GM18508 (cell line): ENCODE measurements at regions not wholly inside any gene's neighbourhood (a gene's known extent, or its start where the extent isn't known, plus 50 kb on each side); places are given as distances from the start of the nearest gene placed in this dataset.

Experiments used
- ATAC-seq: cut with Tn5 transposase; IDR thresholded peaks from one replicate; pipeline ENCODE4 v1.9.1; 2021; ENCODE audit warnings: moderate number of reproducible peaks; ENCODE audit not compliant: insufficient read depth, unreplicated experiment

DNA sequence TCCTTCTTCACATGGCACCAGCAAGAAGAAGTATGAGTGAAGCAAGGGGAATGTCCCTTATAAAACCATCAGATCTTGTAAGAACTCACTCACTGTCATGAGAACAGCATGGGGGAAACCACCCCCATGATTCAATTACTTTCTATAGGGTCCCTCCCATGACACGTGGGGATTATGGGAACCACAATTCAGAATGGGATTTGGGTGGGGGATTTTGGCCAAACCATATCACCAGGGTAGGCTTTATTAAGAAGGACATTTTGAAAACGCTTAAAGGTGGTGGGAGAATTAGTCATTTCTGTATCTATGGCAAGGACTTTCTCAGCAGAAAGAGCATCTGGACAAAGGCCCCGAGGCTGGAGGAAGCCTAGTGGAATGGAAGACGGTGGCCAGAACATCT lies 100.2 kb upstream of the ADAMTS16 start:
- peak; percentile 40 for ATAC-seq

GRCh38 chr5:5040712-5041111 lies 99.4 kb upstream of the ADAMTS16 start:
- ATAC-seq, result no peak

DNA sequence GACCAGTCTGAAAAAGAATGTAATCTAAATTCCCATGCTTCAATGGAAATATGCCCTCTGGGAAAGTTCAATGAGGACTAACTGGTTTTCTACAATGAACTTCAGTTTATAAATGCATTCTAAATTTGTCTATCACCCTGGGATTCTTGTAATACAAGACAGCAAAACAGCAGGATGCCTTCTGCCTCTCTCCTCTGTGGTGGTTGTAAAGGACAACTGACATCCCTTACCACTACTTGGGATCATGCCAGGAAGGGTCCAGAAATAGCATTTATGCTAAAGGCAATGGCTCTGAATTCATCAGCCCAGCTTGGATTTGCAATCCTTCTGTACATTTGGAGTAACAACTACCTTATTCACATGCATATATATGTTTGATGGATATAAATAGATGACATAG lies 97.3 kb upstream of the ADAMTS16 start:
- ATAC-seq, result no peak

DNA sequence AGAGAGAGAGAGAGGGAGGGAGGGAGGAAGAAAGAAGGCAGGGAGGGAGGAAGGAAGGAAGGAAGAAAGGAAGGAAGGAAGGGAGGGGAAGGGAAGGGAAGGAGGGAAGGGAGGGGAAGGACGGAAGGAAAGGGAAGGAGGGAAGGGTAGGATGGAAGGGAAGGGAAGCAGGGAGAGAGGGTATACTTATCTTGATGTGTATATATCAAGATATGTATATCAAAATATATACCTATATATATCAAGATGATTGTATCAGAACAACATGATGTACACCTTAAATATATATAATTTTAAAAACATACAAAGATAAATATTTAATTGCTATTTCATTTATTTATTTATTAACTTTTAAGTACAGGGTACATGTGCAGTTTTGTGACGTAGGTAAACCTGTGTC lies 96.8 kb upstream of the ADAMTS16 start:
- no peak for ATAC-seq

- no peak for ATAC-seq
Observed at GRCh38 chr5:5044247-5044840, 95.8 kb upstream of the ADAMTS16 start.

GRCh38 chr5:5046680-5047502 lies 93.2 kb upstream of the ADAMTS16 start:
- ATAC-seq, result peak; percentile 89

DNA sequence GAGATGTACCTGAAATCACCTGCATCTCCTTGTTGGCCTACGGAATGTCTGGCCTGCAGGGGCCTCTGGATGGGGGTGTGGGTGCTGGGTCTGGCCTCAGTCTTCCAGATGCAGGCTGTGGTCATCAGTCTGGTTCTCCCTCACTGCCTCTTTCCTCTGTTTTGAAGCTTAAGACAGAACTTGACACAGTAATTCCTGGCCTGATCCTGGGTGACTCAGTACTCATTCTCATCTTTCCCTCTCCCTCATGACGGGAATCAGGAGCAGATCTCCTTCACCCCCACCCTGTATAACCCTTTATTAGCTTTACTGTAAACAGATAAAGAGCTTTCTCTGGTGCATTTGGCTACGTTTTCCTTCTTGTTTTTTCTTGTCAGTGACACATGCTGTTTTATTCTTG lies 89.3 kb upstream of the ADAMTS16 start:
- ATAC-seq, result no peak

- no peak for ATAC-seq
Observed at GRCh38 chr5:5055712-5056111, 84.4 kb upstream of the ADAMTS16 start.

DNA sequence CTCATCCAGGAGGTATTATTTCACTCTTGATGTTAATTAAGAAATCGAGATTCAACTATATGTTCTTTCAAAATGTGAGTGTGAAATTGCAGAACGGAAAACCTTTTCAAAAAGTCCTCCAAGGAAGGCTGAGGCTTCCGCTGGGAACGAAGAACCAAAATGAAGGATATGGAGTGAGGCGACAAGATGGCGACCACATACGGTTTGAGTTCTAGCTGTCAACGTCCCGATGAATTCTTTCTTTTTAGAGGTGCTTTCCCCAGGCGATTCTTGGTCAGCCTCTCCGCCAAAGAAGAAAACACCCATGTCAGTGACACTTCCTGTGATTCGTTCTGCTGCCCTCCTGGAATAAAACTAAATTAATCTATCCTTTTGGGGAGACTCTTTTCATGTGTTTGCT lies 78.3 kb upstream of the ADAMTS16 start:
- ATAC-seq, result no peak

DNA sequence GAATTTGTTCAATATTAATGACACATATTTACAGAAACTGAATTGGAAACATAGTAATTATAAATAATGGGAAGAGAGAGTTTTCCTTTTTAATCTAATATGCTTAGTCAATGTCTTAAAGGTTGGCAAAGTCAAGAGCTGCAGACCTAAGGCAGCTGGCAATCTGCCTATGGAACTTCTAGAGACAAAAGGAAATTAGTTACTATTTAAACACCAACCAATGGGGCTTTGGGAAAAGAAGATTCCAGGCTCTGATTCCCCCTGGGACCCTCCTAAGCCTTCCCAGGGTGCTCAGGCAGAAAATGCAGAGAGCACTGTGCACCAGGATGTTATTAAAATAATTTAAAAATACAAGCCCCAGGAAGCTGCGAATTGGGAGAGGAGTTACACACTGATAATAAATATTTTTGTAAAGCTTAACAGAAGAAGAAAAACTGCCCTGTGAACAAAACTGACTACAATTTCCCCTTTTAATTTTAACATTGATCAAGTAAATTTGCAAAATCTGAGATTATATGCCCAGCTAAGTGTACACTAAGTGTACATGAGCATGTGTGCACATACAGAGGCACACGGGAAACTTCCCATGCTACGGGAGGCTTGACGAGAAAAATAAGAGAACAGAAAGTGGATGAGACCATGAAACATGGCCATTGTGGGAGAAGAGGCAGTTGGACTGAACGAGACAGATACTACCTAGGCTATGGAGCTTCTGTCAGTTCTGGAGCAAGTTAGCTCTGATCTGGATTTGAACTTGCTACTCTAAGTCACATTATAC lies 77.4 kb upstream of the ADAMTS16 start:
- no peak for ATAC-seq

- no peak for ATAC-seq
Observed at GRCh38 chr5:5063533-5063953, 76.6 kb upstream of the ADAMTS16 start.

GRCh38 chr5:5065472-5065871 lies 74.7 kb upstream of the ADAMTS16 start:
- no peak for ATAC-seq

DNA sequence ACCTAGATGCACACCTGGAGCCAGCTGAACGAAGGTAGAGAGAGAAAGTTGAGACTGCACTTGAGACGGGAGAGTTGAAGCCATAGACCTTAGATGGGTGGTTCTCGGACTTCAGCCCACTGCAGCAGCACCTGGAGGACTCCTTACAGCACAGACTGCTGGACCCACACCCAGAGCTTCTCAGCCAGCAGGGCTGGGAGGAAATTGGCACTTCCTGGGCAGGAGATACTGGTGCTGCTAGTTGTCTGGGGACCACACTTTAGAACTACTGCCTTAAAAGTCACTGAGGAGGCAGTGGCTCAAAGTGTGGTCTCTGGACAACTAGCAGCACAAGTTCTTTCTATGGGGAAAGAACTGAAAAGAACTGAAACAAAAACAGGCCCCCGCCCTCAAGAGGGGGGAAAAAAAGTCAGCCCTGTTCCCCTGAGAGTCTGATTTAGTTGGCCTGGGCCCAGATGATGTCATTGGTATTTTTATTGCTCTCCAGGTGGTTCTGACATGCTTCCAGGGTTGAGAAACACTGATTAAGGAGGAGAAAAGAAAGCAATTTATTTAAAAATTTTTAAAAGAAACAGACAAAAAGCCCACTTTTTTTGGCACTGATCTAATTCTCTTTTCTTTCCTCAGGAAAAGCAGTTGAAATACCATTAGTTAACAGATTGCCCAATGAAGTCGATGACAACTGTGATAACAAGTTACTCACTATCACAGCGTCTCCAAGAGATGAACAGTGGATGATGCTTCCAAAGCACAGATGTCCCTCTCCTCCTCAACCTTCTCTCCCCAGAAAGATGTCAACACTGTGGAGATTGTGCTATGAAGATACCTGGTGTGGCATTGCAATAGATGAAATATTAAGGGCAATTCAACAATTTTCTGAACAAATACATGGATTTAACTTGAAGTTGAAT lies 73.6 kb upstream of the ADAMTS16 start:
- ATAC-seq, result peak; percentile 56

DNA sequence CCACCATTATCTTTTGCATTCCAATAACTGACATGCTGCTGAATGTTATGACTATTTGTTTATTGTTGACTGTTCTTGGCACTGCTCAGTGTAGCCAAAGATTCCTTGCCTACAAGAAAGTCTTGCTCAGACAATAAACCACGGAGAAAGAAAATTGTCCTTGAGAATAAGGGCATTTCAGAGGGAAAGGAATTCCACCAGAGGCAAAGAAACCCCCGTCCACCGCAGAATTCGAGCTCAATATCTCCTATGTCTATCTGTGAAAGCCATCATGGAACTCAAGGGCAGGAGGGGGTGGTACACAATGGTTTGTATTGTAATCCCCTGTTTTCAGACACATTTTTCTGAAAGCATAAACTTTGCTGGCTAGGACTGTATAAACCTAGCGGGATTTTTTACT lies 70.3 kb upstream of the ADAMTS16 start:
- no peak for ATAC-seq

DNA sequence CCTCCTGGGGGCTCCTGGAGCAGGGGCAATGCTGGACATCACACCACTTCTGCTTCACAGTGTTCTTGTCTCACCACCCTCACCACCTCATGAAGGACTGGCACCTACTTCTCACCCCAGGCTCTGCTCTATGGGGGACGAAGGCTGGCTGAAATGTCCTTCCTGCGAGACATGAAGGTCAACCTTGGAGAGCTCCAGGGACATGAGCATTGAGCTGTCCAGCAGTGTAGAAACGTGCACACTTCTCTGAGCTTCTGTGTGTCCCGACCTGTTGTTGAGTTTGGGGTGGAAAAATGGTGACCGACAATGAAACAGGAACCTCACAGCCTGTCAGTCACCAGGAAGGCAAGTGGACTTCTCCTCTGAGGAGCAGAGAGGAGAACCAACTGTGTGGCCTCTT lies 68.6 kb upstream of the ADAMTS16 start:
- ATAC-seq, result no peak

- ATAC-seq, result no peak
Observed at GRCh38 chr5:5077236-5077635, 62.9 kb upstream of the ADAMTS16 start.

GRCh38 chr5:5078009-5078897 lies 61.9 kb upstream of the ADAMTS16 start:
- no peak for ATAC-seq

DNA sequence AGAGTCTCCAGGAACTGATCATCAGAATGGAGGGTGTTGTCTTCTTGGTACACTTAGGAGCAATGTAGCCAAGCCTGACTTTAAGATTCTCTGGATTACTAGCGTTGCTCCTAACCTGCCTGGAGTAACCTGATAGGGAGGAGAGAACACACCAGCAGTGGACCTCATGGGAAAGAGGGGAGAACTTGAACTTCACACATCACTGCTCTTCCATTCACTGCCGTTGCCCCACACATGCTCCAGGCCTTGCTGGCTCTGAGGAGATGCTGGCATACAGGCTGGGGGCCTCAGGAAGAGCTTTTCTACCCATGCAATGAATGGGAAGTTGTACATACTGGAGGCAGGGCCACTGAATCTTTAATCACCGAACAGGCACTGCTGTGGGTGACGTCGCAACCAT lies 60.3 kb upstream of the ADAMTS16 start:
- no peak for ATAC-seq

- ATAC-seq, result no peak
Observed at GRCh38 chr5:5080790-5081189, 59.3 kb upstream of the ADAMTS16 start.
